GM11168 (cell line): ENCODE measurements at regions not wholly inside any gene's neighbourhood (a gene's known extent, or its start where the extent isn't known, plus 50 kb on each side); places are given as distances from the start of the nearest gene placed in this dataset.
"Not testable (repeated sequence)": the region's sequence is repeated elsewhere in the genome, so short reads cannot be mapped to it uniquely, and the experiment has no call there.

Experiments used
- in situ Hi-C: fragments of 300-500 bp; cut with MboI; formaldehyde crosslinking; loops from one replicate; pipeline ENCODE4 v1.12.0; 2022; ENCODE audit warnings: low sequenced_read_pairs; ENCODE audit not compliant: unreplicated experiment

DNA sequence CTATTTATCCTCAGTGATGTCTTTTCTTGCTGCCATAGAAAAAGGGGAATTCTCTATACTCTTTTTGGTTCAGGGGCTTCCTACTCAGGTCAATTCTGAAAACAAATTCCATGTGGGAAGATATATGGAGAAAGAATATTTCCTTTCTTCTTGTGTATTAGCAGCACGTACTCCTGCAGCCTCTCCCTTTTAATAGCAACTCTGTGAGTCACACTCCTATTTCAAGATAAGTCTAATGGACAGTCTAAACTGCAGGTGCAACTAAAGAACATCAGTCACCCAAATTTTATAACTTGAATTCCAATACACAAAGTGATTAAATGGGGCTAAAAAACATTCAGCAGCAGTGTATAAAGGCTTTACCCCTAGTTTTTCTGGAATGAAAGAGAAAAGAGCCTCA lies 942.2 kb downstream of the CNTNAP5 start:
- in situ Hi-C loops: no loop called here

- in situ Hi-C loops: no loop called here
Observed at GRCh38 chr2:124970030-124970429, 944.9 kb downstream of the CNTNAP5 start.

DNA sequence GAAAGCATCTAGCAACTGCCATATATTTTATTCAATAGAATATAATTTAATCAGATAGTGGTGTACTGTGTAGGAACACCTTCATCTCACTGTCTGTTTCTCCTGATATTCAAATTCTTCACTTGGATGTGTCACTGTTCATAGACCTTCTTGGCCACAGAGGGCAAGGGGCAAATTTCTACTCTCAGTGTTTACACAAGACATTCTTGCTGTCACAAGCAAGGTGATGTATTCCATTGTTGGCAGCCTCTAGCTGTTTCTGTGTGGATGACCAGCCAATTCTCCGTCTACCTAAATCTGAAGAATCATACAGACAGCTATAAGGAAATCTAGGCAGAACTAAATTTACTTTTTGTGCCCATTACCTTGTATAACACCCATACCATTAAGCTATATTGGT lies 948.3 kb downstream of the CNTNAP5 start:
- in situ Hi-C loops: no loop called here

DNA sequence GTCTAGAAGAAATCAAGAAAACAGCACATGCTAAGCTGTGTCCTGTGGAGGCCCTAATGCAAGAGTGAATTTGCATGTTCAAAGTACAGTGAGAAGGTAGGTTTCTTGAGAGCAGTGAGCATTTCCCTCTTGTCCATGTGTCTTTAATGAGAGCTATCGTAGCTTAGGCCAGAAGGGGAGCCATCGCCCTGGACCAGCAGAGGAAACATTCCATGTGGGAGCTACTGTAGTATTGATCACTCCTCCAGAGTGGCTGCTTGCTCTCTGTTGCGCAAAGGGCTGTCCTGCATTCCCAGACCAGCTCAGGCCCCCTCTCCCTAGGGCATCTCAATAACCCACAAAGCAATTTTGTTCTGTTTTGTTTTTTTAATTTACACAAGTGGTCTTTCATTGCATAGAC lies 950.1 kb downstream of the CNTNAP5 start:
- in situ Hi-C loops: no loop called here

GRCh38 chr2:124975648-124976047 lies 950.6 kb downstream of the CNTNAP5 start:
- in situ Hi-C loops: no loop called here

DNA sequence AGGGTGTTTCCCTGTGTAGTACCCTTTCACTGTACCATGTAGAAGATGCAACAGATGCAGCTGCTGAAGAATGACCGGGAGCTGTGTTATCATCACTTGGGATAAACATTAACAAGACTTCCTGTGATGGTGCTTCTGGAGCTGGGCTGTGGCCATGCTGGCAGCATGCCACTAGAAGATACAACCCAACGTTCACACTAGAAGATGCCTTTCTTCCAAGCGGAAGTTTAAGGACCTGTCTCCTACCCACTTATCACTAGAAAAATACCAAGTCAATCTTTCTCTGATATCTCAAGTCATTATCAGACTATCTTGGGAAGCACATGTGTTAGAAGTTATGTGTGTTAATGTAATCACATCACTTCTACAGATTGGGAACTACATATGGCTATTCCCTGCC lies 953.5 kb downstream of the CNTNAP5 start:
- in situ Hi-C loops: no loop called here

- in situ Hi-C loops: no loop called here
Observed at GRCh38 chr2:124983595-124983994, 958.5 kb downstream of the CNTNAP5 start.

GRCh38 chr2:124985270-124985669 lies 960.2 kb downstream of the CNTNAP5 start:
- in situ Hi-C loops: no loop called here

DNA sequence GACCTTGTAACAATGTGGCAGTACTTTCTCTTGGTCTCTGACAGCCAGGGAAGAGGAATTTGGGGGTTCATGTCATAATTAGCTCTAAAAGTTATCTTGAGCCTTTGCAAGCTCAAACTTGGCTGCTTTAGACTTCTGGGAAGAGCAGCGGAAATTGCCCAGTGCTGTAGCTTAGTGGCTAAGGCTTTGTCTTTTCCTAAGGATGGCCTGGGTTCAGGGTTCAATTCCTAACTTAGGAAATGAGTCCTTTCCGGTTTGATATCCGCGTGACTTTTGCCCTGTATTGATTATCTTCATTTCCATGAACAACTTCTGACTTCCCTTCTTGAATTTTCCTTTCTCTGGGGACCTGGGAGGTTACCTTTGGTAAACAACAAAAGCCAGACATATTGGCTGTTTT lies 961.0 kb downstream of the CNTNAP5 start:
- in situ Hi-C loops: no loop called here

GRCh38 chr2:124986870-124987269 lies 961.8 kb downstream of the CNTNAP5 start:
- in situ Hi-C loops: not testable (repeated sequence)

GRCh38 chr2:124987436-124987835 lies 962.3 kb downstream of the CNTNAP5 start:
- in situ Hi-C loops: not testable (repeated sequence)

DNA sequence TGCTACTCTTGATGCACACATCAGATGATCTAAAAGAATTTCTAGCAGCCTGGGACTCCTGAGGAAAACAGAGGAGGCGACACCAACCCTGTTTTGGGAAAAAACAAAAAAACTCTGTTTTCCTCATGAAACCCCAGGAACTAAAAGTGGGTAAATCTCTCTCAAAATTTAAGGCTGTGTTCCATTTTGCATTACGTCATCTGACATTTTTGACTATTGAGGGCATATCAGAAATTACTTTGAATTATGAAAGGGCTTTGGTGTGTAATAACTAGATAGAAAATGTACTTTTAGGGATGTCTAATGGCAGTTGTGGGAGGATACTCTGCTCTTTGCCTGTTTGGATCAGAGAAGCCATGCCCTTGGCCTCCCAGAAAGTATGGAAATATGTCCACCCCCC lies 963.0 kb downstream of the CNTNAP5 start:
- in situ Hi-C loops: no loop called here

- in situ Hi-C loops: no loop called here
Observed at GRCh38 chr2:124988794-124989193, 963.7 kb downstream of the CNTNAP5 start.

DNA sequence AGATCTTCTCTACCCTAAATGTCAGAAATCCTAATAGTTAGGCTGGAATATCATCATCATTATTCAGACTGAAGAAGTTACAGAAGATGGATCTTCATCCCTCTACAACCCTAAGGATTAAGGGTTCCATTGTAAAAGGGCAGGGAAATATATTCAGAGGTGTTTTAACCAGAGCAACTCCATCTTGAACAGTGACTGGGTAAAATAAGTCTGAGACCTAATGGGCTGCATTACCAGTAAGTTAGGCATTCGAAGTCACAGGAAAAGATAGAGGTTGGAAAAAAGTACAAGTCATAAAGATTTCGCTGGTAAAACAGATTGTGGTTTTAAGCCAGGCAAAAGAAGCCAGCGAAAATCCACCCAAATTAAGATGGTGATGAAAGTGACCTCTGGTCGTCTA lies 968.7 kb downstream of the CNTNAP5 start:
- in situ Hi-C loops: no loop called here

DNA sequence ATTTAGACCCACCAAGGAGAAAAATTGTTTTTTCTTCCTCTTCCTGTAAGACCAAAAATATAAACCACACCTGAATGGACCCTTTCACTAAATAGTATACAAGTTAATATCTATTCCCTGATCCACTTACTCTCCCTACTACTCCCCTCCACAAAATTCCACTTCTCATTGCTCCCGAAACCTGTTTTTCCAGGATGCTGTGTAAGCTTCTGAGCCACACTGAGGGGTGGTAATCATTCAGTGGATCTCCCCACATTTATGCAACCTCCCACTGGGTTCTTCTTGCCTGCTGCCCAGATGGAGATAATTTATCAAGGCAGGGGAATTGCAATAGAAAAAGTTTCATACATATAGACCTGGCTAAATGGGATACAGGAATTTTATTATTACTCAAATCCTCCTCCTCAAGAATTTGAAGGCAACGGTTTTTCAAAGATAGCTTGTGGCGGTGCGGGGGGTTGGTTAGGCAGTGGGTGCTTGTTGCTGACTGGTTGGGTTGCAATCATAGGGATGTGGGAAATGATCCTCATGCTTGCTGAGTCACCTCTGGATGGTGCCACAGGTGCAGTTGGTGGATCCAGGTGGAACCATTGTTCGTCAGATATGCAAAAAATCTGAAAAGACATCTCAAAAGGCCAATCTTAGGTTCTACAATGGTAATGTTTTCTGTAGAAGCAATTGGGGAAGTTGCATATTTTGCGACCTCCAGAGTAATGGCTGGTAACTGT lies 970.3 kb downstream of the CNTNAP5 start:
- in situ Hi-C loops: no loop called here

DNA sequence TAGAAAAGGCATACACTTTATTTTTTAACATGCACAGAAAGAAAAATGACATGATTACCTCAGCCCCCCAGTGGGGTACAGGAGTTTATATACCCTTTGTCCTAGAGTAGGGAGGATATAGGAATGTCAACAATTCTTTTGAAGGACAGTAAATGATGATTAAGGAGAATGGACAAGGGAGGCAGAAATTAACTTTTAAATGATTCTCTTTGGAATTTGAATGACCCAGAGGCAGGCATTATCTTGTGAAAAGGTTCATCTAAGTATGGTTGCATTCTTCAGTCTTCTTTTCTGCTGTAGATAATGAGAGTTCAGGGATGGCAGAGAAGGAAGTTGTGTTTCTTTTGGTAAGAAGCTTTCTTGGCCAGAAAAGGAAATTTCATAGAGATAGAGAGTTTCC lies 971.3 kb downstream of the CNTNAP5 start:
- in situ Hi-C loops: no loop called here

DNA sequence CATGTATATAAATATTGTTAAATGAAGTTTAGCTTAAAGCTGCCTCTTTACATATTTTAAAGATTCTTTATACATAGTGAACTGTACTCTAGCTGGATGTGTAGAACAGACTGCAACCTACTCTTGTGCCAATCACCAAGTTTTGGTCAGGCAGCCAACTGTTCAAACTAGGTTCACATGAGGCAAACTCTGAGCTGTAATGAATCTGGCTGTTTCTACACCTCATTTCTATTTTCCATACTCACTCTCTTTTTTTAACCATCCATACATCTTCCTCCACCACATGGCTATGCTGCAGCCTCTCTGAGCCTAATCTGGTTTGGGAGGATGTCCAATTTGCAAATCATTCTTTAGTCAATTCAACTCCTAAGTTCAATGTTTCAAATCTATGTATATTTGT lies 974.8 kb downstream of the CNTNAP5 start:
- in situ Hi-C loops: no loop called here

DNA sequence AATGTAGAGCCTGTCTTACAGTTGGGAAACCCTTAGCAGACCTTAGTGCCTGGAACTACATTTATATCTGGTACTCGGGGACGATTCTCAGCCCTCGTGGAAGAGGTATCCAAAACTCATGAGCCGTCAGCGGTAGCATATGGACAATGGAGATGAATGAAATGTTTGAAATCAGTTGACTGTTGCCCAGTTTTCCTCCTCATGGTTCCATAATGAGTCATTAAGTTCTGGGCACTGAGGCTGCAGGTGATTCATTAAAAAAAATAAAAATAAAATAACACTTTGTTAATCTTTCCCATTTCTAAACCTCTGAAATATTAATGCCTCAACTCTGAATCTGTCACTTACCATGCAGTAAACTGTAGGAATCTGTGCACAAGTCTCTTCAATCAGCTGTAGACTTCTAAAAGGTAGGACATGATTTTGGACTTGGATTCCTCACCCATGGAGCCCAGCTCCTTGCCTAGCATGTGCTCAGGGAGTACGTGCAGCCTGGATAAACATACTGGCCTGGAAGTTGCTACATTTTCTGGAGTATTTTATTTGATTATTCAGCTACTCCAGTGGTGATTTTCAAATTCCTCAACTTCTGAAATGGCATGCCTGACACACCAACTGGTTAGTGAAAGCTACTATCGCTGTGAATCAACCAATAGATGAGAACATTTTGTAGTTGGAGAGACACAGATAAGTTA lies 979.2 kb downstream of the CNTNAP5 start:
- in situ Hi-C loops: no loop called here

- in situ Hi-C loops: no loop called here
Observed at GRCh38 chr2:125006676-125007075, 981.6 kb downstream of the CNTNAP5 start.

DNA sequence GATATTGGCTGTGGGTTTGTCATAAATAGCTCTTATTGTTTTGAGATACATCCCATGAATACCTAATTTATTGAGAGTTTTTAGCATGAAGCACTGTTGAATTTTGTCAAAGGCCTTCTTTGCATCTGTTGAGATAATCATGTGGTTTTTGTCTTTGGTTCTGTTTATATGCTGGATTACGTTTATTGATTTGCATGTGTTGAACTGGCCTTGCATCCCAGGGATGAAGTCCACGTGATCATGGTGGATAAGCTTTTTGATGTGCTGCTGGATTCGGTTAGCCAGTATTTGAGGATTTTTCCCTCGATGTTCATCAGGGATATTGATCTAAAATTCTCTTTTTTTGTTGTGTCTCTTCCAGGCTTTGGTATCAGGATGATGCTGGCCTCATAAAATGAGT lies 1003.6 kb downstream of the CNTNAP5 start:
- in situ Hi-C loops: not testable (repeated sequence)

DNA sequence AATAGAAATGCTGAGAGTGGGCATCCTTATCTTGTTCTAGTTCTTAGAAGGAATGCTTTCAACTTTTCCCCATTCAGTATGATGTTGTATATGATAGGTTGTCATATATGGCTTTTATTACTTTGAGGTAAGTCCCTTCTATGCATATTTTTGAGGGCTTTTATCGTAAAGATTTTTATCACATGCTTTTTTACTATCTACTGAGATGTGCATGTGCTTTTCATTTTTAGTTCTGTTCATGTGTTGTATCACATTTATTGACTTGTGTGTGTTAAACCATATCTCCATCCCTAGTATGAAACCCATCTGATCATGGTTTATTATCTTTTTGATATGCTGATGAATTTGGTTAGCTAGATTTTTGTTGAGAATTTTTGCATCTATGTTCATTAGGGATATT lies 1008.8 kb downstream of the CNTNAP5 start:
- in situ Hi-C loops: loop anchor here (10.0 kb wide), 1 partner anchor 431 kb away; no protein-coding TSS in a partner anchor

DNA sequence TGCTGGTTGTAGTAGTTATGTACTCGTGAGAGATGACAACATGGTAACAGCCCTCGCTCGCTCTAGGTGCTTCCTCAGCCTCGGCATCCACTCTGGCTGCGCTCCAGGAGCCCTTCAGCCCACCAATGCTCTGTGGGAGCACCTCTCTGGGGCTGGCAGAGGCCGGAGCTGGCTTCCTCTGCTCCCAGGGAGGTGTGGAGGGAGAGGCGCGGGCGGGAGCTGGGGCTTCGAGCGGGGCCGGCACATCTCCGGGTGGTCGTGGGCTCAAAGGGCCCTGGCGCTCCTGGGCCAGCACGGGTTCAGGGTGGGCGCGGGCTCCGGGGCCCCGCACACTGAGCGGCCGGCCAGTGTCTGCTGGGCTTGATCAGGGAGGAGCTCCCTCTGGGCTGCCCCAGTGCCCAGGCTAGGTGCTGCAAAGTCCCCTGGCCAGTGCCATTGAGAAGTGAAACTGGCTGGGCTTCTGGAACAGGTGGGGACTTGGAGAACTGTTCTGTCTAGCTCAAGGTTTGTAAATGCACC lies 1012.1 kb downstream of the CNTNAP5 start:
- in situ Hi-C loops: loop anchor here (10.0 kb wide), 1 partner anchor 428 kb away; no protein-coding TSS in a partner anchor
